IMR-90 (cell line): ENCODE measurements at regions not wholly inside any gene's neighbourhood (a gene's known extent, or its start where the extent isn't known, plus 50 kb on each side); places are given as distances from the start of the nearest gene placed in this dataset.

Experiments
- ATAC-seq: fragments of 200-7000 bp; cut with Tn5 transposase; 2 replicates; pipeline ENCODE4 v1.9.1; 2020; ENCODE audit warnings: low read depth, mild to moderate bottlenecking, moderate library complexity
- BruUV-seq: library from RNA; stranded (reverse); fragments of 400-500 nt; replicated peaks from 2 replicates; lab custom pipeline; 2021; lab: Mats Ljungman, UMichigan
- CTCF ChIA-PET: fragments of 300-600 bp; formaldehyde crosslinking; extraction: SDS; loops from one replicate; lab custom pipeline; 2021; ENCODE audit warnings: antibody characterized with exemption; lab: Yijun Ruan, JAX
- POLR2A ChIA-PET: fragments of 300-600 bp; sonication (Branson Sonifier 250); formaldehyde crosslinking; loops from one replicate; lab custom pipeline; 2022; ENCODE audit warnings: antibody characterized with exemption; ENCODE audit not compliant: unreplicated experiment; lab: Charles Lee
- DNase-seq: peaks from one replicate; pipeline ENCODE4 v3.0.0; 2013
- H2AFZ ChIP-seq: replicated peaks from 2 replicates; pipeline ENCODE3; 2013; ENCODE audit warnings: low read length, mild to moderate bottlenecking; ENCODE audit not compliant: poor library complexity
- H2AK5ac ChIP-seq: 2 replicates; pipeline ENCODE4 v1.6.1; 2013; ENCODE audit warnings: low read depth, low read length, inconsistent platforms
- H2AK9ac ChIP-seq: replicated peaks from 2 replicates; pipeline ENCODE3; 2013; ENCODE audit warnings: mild to moderate bottlenecking, low read depth, low read length, moderate library complexity; ENCODE audit not compliant: poor library complexity
- H2BK120ac ChIP-seq: 2 replicates; pipeline ENCODE4 v1.6.1; 2013; ENCODE audit warnings: low read depth, low read length, inconsistent platforms
- H2BK15ac ChIP-seq: 3 replicates; pipeline ENCODE4 v1.6.1; 2013; ENCODE audit warnings: low read depth, low read length, inconsistent platforms
- H2BK20ac ChIP-seq: 2 replicates; pipeline ENCODE4 v1.6.1; 2013; ENCODE audit warnings: low read depth, mild to moderate bottlenecking, inconsistent platforms, low read length, moderate library complexity
- H2BK5ac ChIP-seq: 2 replicates; pipeline ENCODE4 v1.6.1; 2013; ENCODE audit warnings: mild to moderate bottlenecking, low read depth, low read length, inconsistent platforms; ENCODE audit not compliant: poor library complexity, severe bottlenecking
- H3K14ac ChIP-seq: replicated peaks from 2 replicates; pipeline ENCODE4 v1.6.1; 2013; ENCODE audit warnings: low read depth, low read length, inconsistent platforms
- H3K18ac ChIP-seq: 2 replicates; pipeline ENCODE4 v1.6.1; 2013; ENCODE audit warnings: low read depth, low read length, control low read depth
- H3K23ac ChIP-seq: 2 replicates; pipeline ENCODE4 v1.6.1; 2013; ENCODE audit warnings: low read depth, low read length, inconsistent platforms
- H3K27ac ChIP-seq: 2 replicates; pipeline ENCODE4 v1.5.1; 2013; ENCODE audit warnings: mild to moderate bottlenecking, control low read depth, low read length; ENCODE audit not compliant: insufficient read depth
- H3K27me3 ChIP-seq: 2 replicates; pipeline ENCODE4 v1.6.1; 2013; ENCODE audit warnings: low read length; ENCODE audit not compliant: control insufficient read depth, insufficient read depth
- H3K36me3 ChIP-seq: 2 replicates; pipeline ENCODE4 v1.6.1; 2013; ENCODE audit warnings: low read length, mixed read lengths; ENCODE audit not compliant: control insufficient read depth, insufficient read depth
- H3K4ac ChIP-seq: 2 replicates; pipeline ENCODE4 v1.6.1; 2013; ENCODE audit warnings: low read depth, low read length, inconsistent platforms
- H3K4me1 ChIP-seq: 2 replicates; pipeline ENCODE4 v1.6.1; 2013; ENCODE audit warnings: low read length, mixed read lengths; ENCODE audit not compliant: control insufficient read depth, insufficient read depth
- H3K4me2 ChIP-seq: 2 replicates; pipeline ENCODE4 v1.6.1; 2013; ENCODE audit warnings: low read depth, mild to moderate bottlenecking, control low read depth, low read length, moderate library complexity
- H3K4me3 ChIP-seq: 2 replicates; pipeline ENCODE4 v1.5.1; 2013; ENCODE audit warnings: low read depth, mild to moderate bottlenecking, control low read depth, low read length, moderate library complexity; ENCODE audit not compliant: insufficient read depth
- H3K56ac ChIP-seq: 2 replicates; pipeline ENCODE4 v1.6.1; 2013; ENCODE audit warnings: low read length, inconsistent platforms; ENCODE audit not compliant: insufficient read depth; ENCODE audit errors: extremely low read depth
- H3K79me1 ChIP-seq, 2 experiments: 2 replicates each; pipeline ENCODE4 v1.6.1; 2013; ENCODE audit warnings: low read length in 2 of 2, inconsistent platforms in 1 of 2, low read depth in 1 of 2
- H3K9ac ChIP-seq: 2 replicates; pipeline ENCODE4 v1.6.1; 2013; ENCODE audit warnings: low read depth, low read length, control low read depth
- H3K9me1 ChIP-seq: 2 replicates; pipeline ENCODE4 v1.6.1; 2013; ENCODE audit warnings: low read length, inconsistent platforms; ENCODE audit not compliant: insufficient read depth
- H3K9me3 ChIP-seq: 2 replicates; pipeline ENCODE4 v1.6.1; 2013; ENCODE audit warnings: low read length; ENCODE audit not compliant: control insufficient read depth, insufficient read depth
- H4K20me1 ChIP-seq: 2 replicates; pipeline ENCODE4 v1.6.1; 2013; ENCODE audit warnings: low read length, inconsistent platforms; ENCODE audit not compliant: insufficient read depth
- H4K5ac ChIP-seq: 2 replicates; pipeline ENCODE4 v1.6.1; 2013; ENCODE audit warnings: mild to moderate bottlenecking, low read depth, low read length, control low read depth
- H4K8ac ChIP-seq, 2 experiments: 2 replicates each; pipeline ENCODE4 v1.6.1; 2013; ENCODE audit warnings: low read depth in 2 of 2, low read length in 2 of 2, control low read depth in 1 of 2, inconsistent platforms in 1 of 2
- H4K91ac ChIP-seq: 2 replicates; pipeline ENCODE4 v1.6.1; 2013; ENCODE audit warnings: low read depth, low read length, inconsistent platforms; ENCODE audit not compliant: insufficient read depth
- BHLHE40 ChIP-seq: fragments of 150-350 bp; IDR thresholded peaks from 2 replicates; pipeline ENCODE4 v1.6.1; 2016; ENCODE audit warnings: mild to moderate bottlenecking, low read depth, low read length
- CEBPB ChIP-seq: IDR thresholded peaks from 2 replicates; pipeline ENCODE4 v1.6.1; 2012; ENCODE audit warnings: low read depth, low read length, improper control_type of control experiment
- CHD1 ChIP-seq: IDR thresholded peaks from 2 replicates; pipeline ENCODE4 v1.6.1; 2012; ENCODE audit warnings: low read depth, low read length, improper control_type of control experiment
- CTCF ChIP-seq: conservative IDR thresholded peaks from 2 replicates; pipeline ENCODE4 v1.5.1; 2012; ENCODE audit warnings: mild to moderate bottlenecking, low read depth, low read length, improper control_type of control experiment
- ELK1 ChIP-seq: fragments of 150-350 bp; IDR thresholded peaks from 2 replicates; pipeline ENCODE4 v1.6.1; 2016; ENCODE audit warnings: low read depth, mild to moderate bottlenecking, low read length, moderate library complexity, borderline replicate concordance
- FOS ChIP-seq: fragments of 150-350 bp; IDR thresholded peaks from 2 replicates; pipeline ENCODE4 v1.6.1; 2016; ENCODE audit warnings: low read depth, low read length
- MAFK ChIP-seq: IDR thresholded peaks from 2 replicates; pipeline ENCODE4 v1.6.1; 2012; ENCODE audit warnings: low read depth, low read length, improper control_type of control experiment
- MAZ ChIP-seq: IDR thresholded peaks from 2 replicates; pipeline ENCODE4 v1.6.1; 2012; ENCODE audit warnings: low read depth, mild to moderate bottlenecking, low read length, improper control_type of control experiment, moderate library complexity, borderline replicate concordance
- MXI1 ChIP-seq: IDR thresholded peaks from 2 replicates; pipeline ENCODE4 v1.6.1; 2012; ENCODE audit warnings: low read depth, mild to moderate bottlenecking, low read length, moderate library complexity, borderline replicate concordance
- NFE2L2 ChIP-seq: fragments of 150-350 bp; IDR thresholded peaks from 2 replicates; pipeline ENCODE4 v1.6.1; 2016; ENCODE audit warnings: low read depth, mild to moderate bottlenecking, low read length
- POLR2A ChIP-seq: IDR thresholded peaks from 2 replicates; pipeline ENCODE4 v1.6.1; 2012; ENCODE audit warnings: mild to moderate bottlenecking, low read depth, low read length
- RAD21 ChIP-seq: IDR thresholded peaks from 2 replicates; pipeline ENCODE4 v1.6.1; 2012; ENCODE audit warnings: low read length, improper control_type of control experiment
- RCOR1 ChIP-seq: IDR thresholded peaks from 2 replicates; pipeline ENCODE4 v1.6.1; 2012; ENCODE audit warnings: mild to moderate bottlenecking, low read length, improper control_type of control experiment; ENCODE audit not compliant: insufficient replicate concordance
- RFX5 ChIP-seq: IDR thresholded peaks from 2 replicates; pipeline ENCODE4 v1.8.0; 2012; ENCODE audit warnings: low read depth, mild to moderate bottlenecking, low read length, moderate library complexity
- SMC3 ChIP-seq: fragments of 150-350 bp; IDR thresholded peaks from 2 replicates; pipeline ENCODE4 v1.6.1; 2016; ENCODE audit warnings: low read depth, mild to moderate bottlenecking, antibody characterized with exemption, low read length, moderate library complexity
- USF2 ChIP-seq: fragments of 150-350 bp; IDR thresholded peaks from 2 replicates; pipeline ENCODE4 v1.6.1; 2017; ENCODE audit warnings: mild to moderate bottlenecking, antibody characterized with exemption, low read length, low read depth
- WGBS, 2 experiments: methylation state at CpG; one replicate each; pipeline versions ENCODE4 v1.1.5 to v1.1.7; 2013; ENCODE audit warnings: missing lambda C conversion rate in 2 of 2; ENCODE audit not compliant: insufficient read length in 1 of 2; ENCODE audit errors: extremely low coverage in 2 of 2; 5-methylcytosine and 5-hydroxymethylcytosine counted together
- dilution Hi-C: fragments of 300-500 bp; cut with HindIII; formaldehyde crosslinking; loops from one replicate; pipeline ENCODE4 v1.14.3; 2018; ENCODE audit warnings: low sequenced_read_pairs; ENCODE audit not compliant: unreplicated experiment
- in situ Hi-C: fragments of 300-500 bp; cut with MboI; formaldehyde crosslinking; loops from 3 replicates; pipeline ENCODE4 v1.14.3; 2019; ENCODE audit warnings: low sequenced_read_pairs, inconsistent platforms, mixed read lengths
- intact Hi-C: fragments of 100-400 bp; cut with micrococcal nuclease; formaldehyde crosslinking; loops from 2 replicates; pipeline ENCODE4 v1.10.0; 2022

- H3K36me3 ChIP-seq = no peaks in the 10 kb centered on the region
- H2BK5ac ChIP-seq = no peak overlapping the region
- in situ Hi-C loops = no loop called here
- no peaks in the 10 kb centered on the region for H3K4me1 ChIP-seq
- no peaks in the 10 kb centered on the region for H3K79me1 ChIP-seq
- H2AK9ac ChIP-seq = no peak overlapping the region
- intact Hi-C loops = no loop called here
- H2AFZ ChIP-seq = no peak overlapping the region
- H4K20me1 ChIP-seq = no peaks in the 10 kb centered on the region
- H3K4ac ChIP-seq = no peak overlapping the region
- DNase-seq (no peak), ATAC-seq (no peak)
- POLR2A ChIA-PET = no interaction called here
- no peak overlapping the region for H4K8ac ChIP-seq
- WGBS, 2 experiments = no CpG with 5 or more reads among the region's 2 CpGs
- dilution Hi-C loops = no loop called here
- H4K5ac ChIP-seq = no peak overlapping the region
- H3K4me2 ChIP-seq = no peak overlapping the region
- no peak overlapping the region for H3K9ac ChIP-seq
- no TSS peak for BruUV-seq
- H4K91ac ChIP-seq = no peak overlapping the region
- CTCF ChIA-PET = no interaction called here
- no peak overlapping the region for H2AK5ac ChIP-seq
- H2BK20ac ChIP-seq = no peak overlapping the region
- no peak overlapping the region for H2BK120ac ChIP-seq
- H2BK15ac ChIP-seq = no peak overlapping the region
- no peaks in the 10 kb centered on the region for H3K9me1 ChIP-seq
- peaks cover 9% of the 10 kb centered on the region; the same call in 1 of the 2 replicates for H3K9me3 ChIP-seq
- no peak overlapping the region for H3K18ac ChIP-seq
- no peak overlapping the region for H3K56ac ChIP-seq
- H3K27ac ChIP-seq = no peak overlapping the region
- H3K27me3 ChIP-seq = no peaks in the 10 kb centered on the region
- no peak overlapping the region for H3K14ac ChIP-seq
- H3K23ac ChIP-seq = no peak overlapping the region
- H3K4me3 ChIP-seq = no peak overlapping the region
- no peak for TF ChIP-seq USF2
- no peak for TF ChIP-seq RCOR1
- no peak for TF ChIP-seq CHD1
- TF ChIP-seq MAFK = no peak
- TF ChIP-seq MXI1 = no peak
- TF ChIP-seq SMC3 = no peak
- no peak for TF ChIP-seq CTCF
- TF ChIP-seq POLR2A = no peak
- no peak for TF ChIP-seq CEBPB
- no peak for TF ChIP-seq RFX5
- no peak for TF ChIP-seq RAD21
- no peak for TF ChIP-seq MAZ
- TF ChIP-seq ELK1 = no peak
- TF ChIP-seq NFE2L2 = no peak
- no peak for TF ChIP-seq FOS
- TF ChIP-seq BHLHE40 = no peak
Measured at GRCh38 chr3:6248528-6248927, 612.4 kb upstream of the GRM7 start.
